ENCODE measurements at regions not wholly inside any gene's neighbourhood (a gene's known extent, or its start where the extent isn't known, plus 50 kb on each side); places are given as distances from the start of the nearest gene placed in this dataset.

DNA sequence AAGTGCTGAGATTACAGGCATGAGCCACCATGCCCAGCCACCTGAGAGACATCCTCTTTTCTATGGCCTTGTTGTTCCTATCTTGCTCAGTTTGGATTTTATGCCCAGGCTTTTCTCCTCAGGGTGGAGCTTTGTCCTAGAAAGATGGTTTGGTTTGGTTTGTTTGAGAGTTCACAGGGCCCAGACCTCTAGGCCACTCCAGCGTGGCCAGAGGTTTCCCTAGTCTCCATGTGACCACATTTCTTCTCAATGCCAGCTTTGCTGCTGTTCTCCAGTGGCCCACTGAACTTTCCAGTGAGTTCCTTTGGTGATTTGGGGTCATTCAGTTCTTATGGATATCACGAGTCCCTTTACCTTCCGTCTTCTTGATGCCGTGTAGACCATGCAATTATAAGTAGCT, 92.6 kb upstream of the SERBP1 start:
- TF ChIP-seq, protein P1, sequence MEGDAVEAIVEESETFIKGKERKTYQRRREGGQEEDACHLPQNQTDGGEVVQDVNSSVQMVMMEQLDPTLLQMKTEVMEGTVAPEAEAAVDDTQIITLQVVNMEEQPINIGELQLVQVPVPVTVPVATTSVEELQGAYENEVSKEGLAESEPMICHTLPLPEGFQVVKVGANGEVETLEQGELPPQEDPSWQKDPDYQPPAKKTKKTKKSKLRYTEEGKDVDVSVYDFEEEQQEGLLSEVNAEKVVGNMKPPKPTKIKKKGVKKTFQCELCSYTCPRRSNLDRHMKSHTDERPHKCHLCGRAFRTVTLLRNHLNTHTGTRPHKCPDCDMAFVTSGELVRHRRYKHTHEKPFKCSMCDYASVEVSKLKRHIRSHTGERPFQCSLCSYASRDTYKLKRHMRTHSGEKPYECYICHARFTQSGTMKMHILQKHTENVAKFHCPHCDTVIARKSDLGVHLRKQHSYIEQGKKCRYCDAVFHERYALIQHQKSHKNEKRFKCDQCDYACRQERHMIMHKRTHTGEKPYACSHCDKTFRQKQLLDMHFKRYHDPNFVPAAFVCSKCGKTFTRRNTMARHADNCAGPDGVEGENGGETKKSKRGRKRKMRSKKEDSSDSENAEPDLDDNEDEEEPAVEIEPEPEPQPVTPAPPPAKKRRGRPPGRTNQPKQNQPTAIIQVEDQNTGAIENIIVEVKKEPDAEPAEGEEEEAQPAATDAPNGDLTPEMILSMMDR (IDR thresholded peaks at IDR 0.05), result no peak
- no peak for TF ChIP-seq POLR2A (IDR thresholded peaks at IDR 0.05)

Measured in heart left ventricle (tissue), 13 donors.